Epithelial cell of proximal tubule (primary cell): ENCODE measurements at regions not wholly inside any gene's neighbourhood (a gene's known extent, or its start where the extent isn't known, plus 50 kb on each side); places are given as distances from the start of the nearest gene placed in this dataset.

Source experiments
- DNase-seq: peaks from one replicate; pipeline ENCODE4 v3.0.0-alpha.2; 2011; ENCODE audit warnings: low read depth
- H3K4me3 ChIP-seq: 2 replicates; pipeline ENCODE4 v1.5.1; 2011; ENCODE audit warnings: low read depth, mild to moderate bottlenecking, low read length
- CTCF ChIP-seq: conservative IDR thresholded peaks from 2 replicates; pipeline ENCODE4 v1.5.1; 2012; ENCODE audit warnings: low read depth, mild to moderate bottlenecking, low read length

- no peak for TF ChIP-seq CTCF
- no peak for DNase-seq
- no peak overlapping the region for H3K4me3 ChIP-seq
These were observed 457.3 kb downstream of the ZNF608 start for GRCh38 chr5:124289130-124289529.

GRCh38 chr5:124287813-124288212, 458.6 kb downstream of the ZNF608 start:
- TF ChIP-seq CTCF = no peak
- no peak overlapping the region for H3K4me3 ChIP-seq
- DNase-seq = no peak

DNA sequence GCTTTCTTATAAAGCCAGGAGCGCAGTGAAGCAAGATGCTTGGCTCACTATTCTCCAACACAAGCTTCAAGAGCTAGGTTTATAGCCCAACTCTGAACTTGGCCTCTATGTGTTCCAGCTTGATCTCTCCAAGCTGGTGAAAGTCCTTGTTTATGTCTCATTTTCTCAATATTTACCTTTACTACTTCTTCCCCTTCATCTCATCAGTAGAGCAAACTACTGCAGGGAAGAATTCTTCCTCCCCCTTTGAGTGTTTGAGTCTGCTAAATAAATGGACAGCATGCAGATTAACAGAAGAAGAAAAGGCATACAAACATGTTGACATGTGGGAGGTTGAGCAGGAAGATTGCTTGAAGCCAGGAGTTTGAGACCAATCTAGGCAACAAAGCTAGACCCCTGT, 460.7 kb downstream of the ZNF608 start:
- H3K4me3 ChIP-seq = no peak overlapping the region
- no peak for TF ChIP-seq CTCF
- no peak for DNase-seq

GRCh38 chr5:124285071-124285470, 461.4 kb downstream of the ZNF608 start:
- DNase-seq = no peak
- H3K4me3 ChIP-seq = no peak overlapping the region
- no peak for TF ChIP-seq CTCF

- H3K4me3 ChIP-seq = no peak overlapping the region
- TF ChIP-seq CTCF = no peak
- no peak for DNase-seq
These were observed 463.4 kb downstream of the ZNF608 start for GRCh38 chr5:124283031-124283430.

DNA sequence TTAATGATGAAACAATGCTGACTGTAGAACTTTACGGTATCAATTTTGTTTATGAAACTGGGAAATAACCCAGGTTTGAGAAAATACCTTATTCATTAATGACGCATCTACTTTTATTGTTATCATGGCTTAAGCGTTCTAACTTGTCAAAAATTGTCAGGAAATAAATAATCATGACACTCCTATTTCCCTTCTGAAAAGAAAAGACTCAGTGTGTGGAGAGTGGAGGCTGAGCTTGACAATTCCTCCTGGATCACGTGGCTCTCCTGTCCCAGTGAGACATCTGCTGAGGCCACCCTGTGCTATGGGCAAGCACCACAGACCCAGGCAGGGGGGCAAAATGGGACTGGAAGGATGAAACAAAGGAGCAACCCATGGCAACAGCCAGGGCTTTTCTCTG, 466.4 kb downstream of the ZNF608 start:
- H3K4me3 ChIP-seq = no peak overlapping the region
- DNase-seq = no peak
- no peak for TF ChIP-seq CTCF

- DNase-seq = no peak
- H3K4me3 ChIP-seq = no peak overlapping the region
- no peak for TF ChIP-seq CTCF
These were observed 467.1 kb downstream of the ZNF608 start for GRCh38 chr5:124279146-124279876.
